Mucosa of gallbladder (tissue), 1 donor: ENCODE measurements at regions not wholly inside any gene's neighbourhood (a gene's known extent, or its start where the extent isn't known, plus 50 kb on each side); places are given as distances from the start of the nearest gene placed in this dataset.

Experiments
- DNase-seq: peaks from one replicate; pipeline ENCODE4 v3.0.0-alpha.2; 2020; ENCODE audit warnings: low spot score
- donor health status: DM: no; HTN: no; CAD: no.

DNA sequence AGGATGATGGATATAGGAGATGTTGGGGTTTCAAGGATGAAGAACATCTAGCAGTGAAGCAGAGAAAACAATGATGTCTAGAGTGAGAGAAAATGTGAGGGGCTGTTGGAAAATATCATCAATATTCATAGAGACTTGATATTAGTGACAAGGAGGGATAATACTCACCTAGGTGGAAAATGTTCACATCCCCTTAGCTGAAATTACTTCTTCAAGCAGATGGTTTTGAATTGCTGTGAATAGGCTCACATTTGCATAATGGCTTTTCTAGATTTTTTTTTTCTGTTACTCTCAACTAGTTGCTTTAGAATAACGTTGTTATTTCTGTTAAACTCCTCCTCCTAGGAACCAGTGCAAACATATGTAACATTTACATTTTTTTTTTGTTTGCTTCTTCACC is 61.6 kb upstream of the MAP1B start:
- DNase-seq: no peak

DNA sequence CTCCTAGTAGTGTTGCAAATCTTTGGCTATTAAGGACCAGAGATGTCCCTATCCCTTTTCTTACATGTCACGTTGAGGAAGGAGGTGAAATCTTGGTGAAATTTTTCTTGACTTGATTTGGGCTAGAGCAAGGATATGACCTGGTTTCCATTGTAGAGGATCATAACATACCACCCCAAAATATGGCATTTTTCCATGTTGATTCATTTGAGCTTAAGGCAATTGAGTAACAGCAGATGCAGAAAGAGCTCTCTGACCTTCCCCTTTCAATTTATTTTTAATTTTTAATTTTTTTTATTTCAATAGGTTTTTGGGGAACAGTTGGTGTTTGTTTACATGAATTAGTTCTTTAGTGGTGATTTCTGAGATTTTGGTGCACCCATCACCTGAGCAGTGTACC is 61.2 kb upstream of the MAP1B start:
- DNase-seq: no peak

DNA sequence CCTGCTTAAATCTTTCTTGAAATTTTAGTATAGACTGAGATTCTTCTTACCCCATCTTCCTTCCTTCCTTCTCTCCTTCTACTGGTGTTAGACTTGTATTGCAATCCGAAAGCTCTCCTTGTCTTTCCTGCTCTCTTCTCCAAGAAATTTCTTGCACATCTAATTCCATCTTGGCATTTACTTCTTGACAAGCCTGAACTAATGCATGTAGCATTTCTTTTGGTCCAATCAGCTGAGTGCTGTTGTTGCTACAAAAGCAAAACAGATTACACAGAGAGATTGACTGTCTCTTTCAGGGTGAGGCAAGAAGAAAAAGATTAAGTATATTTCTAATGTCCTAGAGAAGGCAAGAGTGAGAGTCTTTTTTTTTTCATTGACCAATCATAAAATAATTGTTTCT is 51.6 kb upstream of the MAP1B start:
- DNase-seq: no peak
